ENCODE measurements at regions not wholly inside any gene's neighbourhood (a gene's known extent, or its start where the extent isn't known, plus 50 kb on each side); places are given as distances from the start of the nearest gene placed in this dataset.

GRCh38 chr2:70388128-70388527 is 86.3 kb upstream of the FAM136A start:
- H3K4me1 Mint-ChIP-seq (ENCODE audit: unreplicated experiment): no peaks in the 10 kb centered on the region
- no peak overlapping the region for H3K27ac Mint-ChIP-seq
- H3K4me3 Mint-ChIP-seq: no peak overlapping the region
- DNase-seq (ENCODE audit: extremely low spot score, unreplicated experiment): no peak
- H3K36me3 Mint-ChIP-seq: no peaks in the 10 kb centered on the region
- H3K9me3 Mint-ChIP-seq: no peaks in the 10 kb centered on the region
- no peak for TF ChIP-seq CTCF (conservative IDR thresholded peaks at IDR 0.05)
- H3K27me3 Mint-ChIP-seq: peaks cover 6% of the 10 kb centered on the region

GRCh38 chr2:70385966-70386595 is 84.2 kb upstream of the FAM136A start:
- Mint-ChIP-seq H3K9me3 (no peaks in the 10 kb centered on the region), H3K27ac (peak overlapping the region; percentile 32), H3K36me3 (no peaks in the 10 kb centered on the region), H3K4me1 (ENCODE audit: unreplicated experiment) (no peaks in the 10 kb centered on the region), H3K4me3 (no peak overlapping the region), H3K27me3 (peaks cover 3% of the 10 kb centered on the region)
- no peak for TF ChIP-seq CTCF (conservative IDR thresholded peaks at IDR 0.05)
- DNase-seq (ENCODE audit: extremely low spot score, unreplicated experiment): no peak

GRCh38 chr2:70385204-70385603 is 83.3 kb upstream of the FAM136A start:
- Mint-ChIP-seq H3K27ac (no peak overlapping the region), H3K4me3 (no peak overlapping the region), H3K36me3 (no peaks in the 10 kb centered on the region), H3K9me3 (peaks cover 4% of the 10 kb centered on the region), H3K4me1 (ENCODE audit: unreplicated experiment) (no peaks in the 10 kb centered on the region), H3K27me3 (peaks cover 3% of the 10 kb centered on the region)
- no peak for TF ChIP-seq CTCF (conservative IDR thresholded peaks at IDR 0.05)
- DNase-seq (ENCODE audit: extremely low spot score, unreplicated experiment): no peak

GRCh38 chr2:70381821-70382220 is 80.0 kb upstream of the FAM136A start:
- no peaks in the 10 kb centered on the region for H3K4me1 Mint-ChIP-seq (ENCODE audit: unreplicated experiment)
- peak overlapping the region; percentile 99 for H3K27ac Mint-ChIP-seq
- no peaks in the 10 kb centered on the region for H3K36me3 Mint-ChIP-seq
- H3K9me3 Mint-ChIP-seq: peaks cover 4% of the 10 kb centered on the region
- peak overlapping the region; percentile 65 for H3K4me3 Mint-ChIP-seq
- no peak for DNase-seq (ENCODE audit: extremely low spot score, unreplicated experiment)
- peaks cover 11% of the 10 kb centered on the region for H3K27me3 Mint-ChIP-seq
- TF ChIP-seq CTCF (conservative IDR thresholded peaks at IDR 0.05): no peak

GRCh38 chr2:70381235-70381634 is 79.4 kb upstream of the FAM136A start:
- Mint-ChIP-seq H3K36me3 (no peaks in the 10 kb centered on the region), H3K4me1 (ENCODE audit: unreplicated experiment) (no peaks in the 10 kb centered on the region), H3K27me3 (peaks cover 8% of the 10 kb centered on the region), H3K4me3 (peak overlapping the region; percentile 65), H3K9me3 (peaks cover 4% of the 10 kb centered on the region), H3K27ac (peak overlapping the region; percentile 99)
- DNase-seq (ENCODE audit: extremely low spot score, unreplicated experiment): no peak
- TF ChIP-seq CTCF (conservative IDR thresholded peaks at IDR 0.05): no peak

GRCh38 chr2:70380621-70381020 is 78.8 kb upstream of the FAM136A start:
- no peak for TF ChIP-seq CTCF (conservative IDR thresholded peaks at IDR 0.05)
- no peaks in the 10 kb centered on the region for H3K36me3 Mint-ChIP-seq
- no peaks in the 10 kb centered on the region for H3K4me1 Mint-ChIP-seq (ENCODE audit: unreplicated experiment)
- H3K27me3 Mint-ChIP-seq: peaks cover 8% of the 10 kb centered on the region
- H3K9me3 Mint-ChIP-seq: peaks cover 4% of the 10 kb centered on the region
- H3K4me3 Mint-ChIP-seq: no peak overlapping the region
- peak overlapping the region; percentile 99 for H3K27ac Mint-ChIP-seq
- no peak for DNase-seq (ENCODE audit: extremely low spot score, unreplicated experiment)

All from type B pancreatic cell (in vitro differentiated cells).